Panc1 (cell line): ENCODE measurements at regions not wholly inside any gene's neighbourhood (a gene's known extent, or its start where the extent isn't known, plus 50 kb on each side); places are given as distances from the start of the nearest gene placed in this dataset.

Experiments
- CTCF ChIP-seq: fragments of 450-650 bp; IDR thresholded peaks from 2 replicates; pipeline ENCODE4 v1.5.1; 2017; ENCODE audit warnings: mild to moderate bottlenecking
- SIN3A ChIP-seq: IDR thresholded peaks from 2 replicates; pipeline ENCODE4 v1.6.1; 2012; ENCODE audit warnings: low read depth, mild to moderate bottlenecking, low read length, moderate library complexity, borderline replicate concordance; ENCODE audit not compliant: insufficient read depth

GRCh38 chr2:239750045-239750835 is 274.9 kb downstream of the NDUFA10 start:
- TF ChIP-seq CTCF (no peak), SIN3A (no peak)
